Fibroblast of pulmonary artery (primary cell): ENCODE measurements at regions not wholly inside any gene's neighbourhood (a gene's known extent, or its start where the extent isn't known, plus 50 kb on each side); places are given as distances from the start of the nearest gene placed in this dataset.

Experiments
- DNase-seq: peaks from one replicate; pipeline ENCODE4 v3.0.0-alpha.2; 2010; ENCODE audit warnings: low read depth
- H3K4me3 ChIP-seq: replicated peaks from 2 replicates; pipeline ENCODE4 v1.5.1; 2011; ENCODE audit warnings: low read depth, mild to moderate bottlenecking, control low read depth, low read length, moderate library complexity
- CTCF ChIP-seq: IDR thresholded peaks from 2 replicates; pipeline ENCODE4 v1.5.1; 2011; ENCODE audit warnings: mild to moderate bottlenecking, control low read depth, low read length, inconsistent platforms; ENCODE audit errors: missing control alignments

- no peak overlapping the region for H3K4me3 ChIP-seq
- no peak for TF ChIP-seq CTCF
- DNase-seq = no peak
Measured at GRCh38 chr7:9854605-9855004, 1119.1 kb upstream of the PHF14 start.

- no peak for TF ChIP-seq CTCF
- no peak for DNase-seq
- H3K4me3 ChIP-seq = no peak overlapping the region
Measured at GRCh38 chr7:9856668-9857067, 1117.0 kb upstream of the PHF14 start.

- no peak overlapping the region for H3K4me3 ChIP-seq
- no peak for TF ChIP-seq CTCF
- no peak for DNase-seq
Measured at GRCh38 chr7:9863545-9863944, 1110.1 kb upstream of the PHF14 start.

- no peak for TF ChIP-seq CTCF
- no peak overlapping the region for H3K4me3 ChIP-seq
- no peak for DNase-seq
Measured at GRCh38 chr7:9869151-9869550, 1104.5 kb upstream of the PHF14 start.

- no peak for DNase-seq
- no peak overlapping the region for H3K4me3 ChIP-seq
- no peak for TF ChIP-seq CTCF
Measured at GRCh38 chr7:9869566-9869965, 1104.1 kb upstream of the PHF14 start.

GRCh38 chr7:9870674-9871073 is 1103.0 kb upstream of the PHF14 start:
- no peak overlapping the region for H3K4me3 ChIP-seq
- no peak for DNase-seq
- TF ChIP-seq CTCF = no peak

- no peak for DNase-seq
- H3K4me3 ChIP-seq = no peak overlapping the region
- no peak for TF ChIP-seq CTCF
Measured at GRCh38 chr7:9874182-9874581, 1099.5 kb upstream of the PHF14 start.
